NCI-H345 treated with DMSO at 0.1 percent for 48 hours (cell line): ENCODE measurements at regions not wholly inside any gene's neighbourhood (a gene's known extent, or its start where the extent isn't known, plus 50 kb on each side); places are given as distances from the start of the nearest gene placed in this dataset.
"Not testable (repeated sequence)": the region's sequence is repeated elsewhere in the genome, so short reads cannot be mapped to it uniquely, and the experiment has no call there.

Source experiments
- DNase-seq: peaks from one replicate; lab custom pipeline; 2025; ENCODE audit not compliant: unreplicated experiment; lab: John Stamatoyannopoulos, UW

DNA sequence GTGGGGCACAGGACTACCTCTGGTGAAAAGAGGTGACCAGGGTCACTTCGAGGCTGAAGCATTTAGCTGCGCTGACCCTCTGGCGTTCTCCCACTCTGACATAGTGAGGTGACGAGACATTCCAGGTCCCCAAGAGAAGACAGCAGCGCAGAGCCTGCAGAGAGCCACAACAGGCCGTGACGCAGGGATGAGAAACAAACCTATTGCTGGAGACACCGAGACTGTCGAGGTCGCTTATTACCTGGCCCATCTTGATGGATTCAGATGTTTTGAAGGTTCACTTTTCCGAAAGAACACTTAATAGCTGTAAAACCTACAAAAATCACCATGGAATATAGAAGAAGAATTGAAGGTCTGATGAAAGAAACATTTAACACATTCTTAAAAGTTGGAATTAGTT is 466.3 kb downstream of the NR2F2 start:
- DNase-seq, result no peak

DNA sequence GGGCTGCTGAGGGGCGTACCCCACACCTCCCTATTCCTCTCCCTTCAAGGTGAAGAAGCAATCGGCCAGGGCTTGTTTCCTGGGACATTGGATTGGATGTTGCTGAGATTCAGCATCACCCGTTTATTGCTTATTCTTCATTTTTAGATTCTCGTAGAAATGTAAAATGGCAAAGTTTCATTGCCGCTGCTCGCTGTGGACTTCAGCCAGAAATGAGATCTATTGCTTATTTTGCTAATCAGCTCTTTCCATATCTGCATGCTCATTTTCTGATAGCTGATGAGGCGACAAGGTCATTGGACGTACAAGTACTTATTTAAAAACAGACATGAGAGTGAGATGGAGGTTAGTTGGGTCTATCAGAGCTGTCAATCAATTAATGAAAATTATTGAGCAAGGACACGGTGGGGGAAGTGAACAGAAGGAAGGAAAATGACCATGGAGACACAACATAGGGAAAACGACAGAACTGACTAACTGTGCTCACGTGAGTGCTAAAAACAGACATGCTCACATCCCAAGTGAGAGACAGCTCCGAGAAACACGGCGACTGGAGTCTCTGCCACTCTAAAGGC is 471.2 kb downstream of the NR2F2 start:
- DNase-seq, result no peak

DNA sequence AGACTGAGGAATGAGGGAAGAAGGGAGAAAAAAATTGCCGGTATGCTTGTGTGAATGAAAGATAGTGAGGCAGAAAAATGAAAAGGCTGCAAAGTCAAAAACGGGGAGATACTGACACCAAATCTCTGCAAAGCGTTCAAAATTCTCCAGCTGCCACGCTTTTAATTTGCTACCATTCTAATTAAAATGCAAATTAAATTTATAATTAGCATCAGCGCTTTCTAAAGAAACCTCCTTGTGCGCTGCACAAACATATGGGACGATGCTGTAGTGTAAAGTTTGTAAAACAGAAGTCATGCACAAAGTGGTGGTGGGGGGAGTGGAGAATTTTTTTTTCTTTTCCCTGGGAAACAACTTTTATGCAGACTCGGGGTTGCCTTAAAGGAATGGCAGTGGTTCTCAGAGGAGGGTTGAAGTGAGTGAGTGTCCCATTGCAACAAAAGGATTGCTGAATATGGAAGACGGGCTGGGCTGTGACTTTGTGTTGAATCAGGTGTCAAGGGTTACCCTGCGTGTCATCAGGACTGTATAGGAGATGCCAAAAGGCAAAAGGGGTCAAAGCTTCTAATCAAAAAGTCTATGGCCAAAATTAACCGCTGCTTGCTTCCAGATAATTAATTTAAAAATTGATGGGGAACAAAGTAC is 472.2 kb downstream of the NR2F2 start:
- DNase-seq, result no peak

DNA sequence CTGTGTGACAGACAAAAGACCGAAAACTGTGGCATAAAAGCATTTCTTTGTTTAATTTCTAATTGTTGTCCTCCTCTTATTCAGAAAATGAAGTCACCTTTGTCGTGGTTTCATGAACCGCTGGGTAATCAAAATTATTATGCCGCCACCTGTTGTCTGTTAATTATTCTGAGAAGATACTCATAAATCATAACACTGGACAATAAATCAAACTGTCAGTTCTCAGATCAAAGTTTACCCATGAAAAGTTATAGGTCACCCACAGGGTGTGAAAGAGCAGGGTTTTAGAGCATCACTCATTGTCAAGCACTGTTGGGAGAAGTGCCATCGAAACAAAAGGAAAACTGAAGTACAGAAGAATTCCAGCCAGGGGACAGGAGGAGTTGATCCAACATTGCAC is 474.3 kb downstream of the NR2F2 start:
- no peak for DNase-seq

DNA sequence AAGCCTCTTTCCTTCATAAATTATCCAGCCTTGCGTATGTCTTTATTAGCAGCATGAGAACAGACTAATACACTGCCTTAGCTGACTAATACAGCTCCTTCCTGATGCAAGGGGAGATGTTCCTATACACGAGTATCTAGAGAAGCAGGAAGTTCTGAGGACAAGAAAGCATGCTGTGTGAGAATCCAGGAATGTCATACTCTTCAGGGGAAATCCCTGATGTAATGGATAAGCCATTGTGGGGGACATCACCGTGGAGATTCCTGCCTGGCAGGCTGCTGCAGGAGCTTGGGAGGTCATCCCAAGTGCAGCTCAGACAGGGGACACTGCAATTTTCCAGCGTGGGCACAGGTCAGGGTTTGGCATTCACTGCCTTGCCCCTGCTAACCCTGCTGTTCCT is 476.9 kb downstream of the NR2F2 start:
- no peak for DNase-seq

DNA sequence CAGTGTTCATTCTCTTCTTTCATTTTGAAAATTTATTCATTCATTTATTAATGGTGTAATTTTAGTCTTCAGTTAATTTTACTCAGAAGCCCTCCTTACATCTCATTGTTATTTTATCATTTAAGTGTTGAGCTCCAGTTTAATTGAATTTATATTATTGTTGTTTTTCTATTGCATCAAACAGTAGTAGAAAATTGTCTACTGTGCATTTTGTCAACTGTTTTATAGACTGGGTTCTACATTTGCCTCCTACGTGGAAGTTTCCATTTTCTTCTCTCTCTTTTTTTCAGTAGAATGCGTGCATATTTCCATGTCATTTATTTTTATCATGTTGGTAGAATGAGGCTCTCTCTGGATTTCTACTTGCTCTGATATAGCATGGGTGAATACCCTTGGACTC is 487.4 kb downstream of the NR2F2 start:
- no peak for DNase-seq

DNA sequence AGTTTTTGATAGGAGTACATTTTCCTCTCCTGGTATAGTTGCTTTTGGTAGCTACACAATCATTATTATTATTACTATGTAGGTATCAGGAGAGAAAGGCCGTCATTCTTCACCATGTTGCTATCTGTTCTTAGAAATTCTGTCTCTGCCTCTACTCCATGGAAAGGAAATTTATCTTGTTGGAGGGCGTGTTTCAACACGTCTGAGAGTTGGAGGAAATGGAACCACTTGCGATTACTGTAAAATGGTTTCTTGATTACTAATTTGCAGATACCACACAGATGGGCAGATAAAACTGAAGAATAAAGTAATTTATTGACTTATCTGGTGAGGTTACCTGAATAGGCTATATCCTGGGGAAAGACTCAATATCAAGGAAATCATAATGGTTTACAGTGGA is 488.4 kb downstream of the NR2F2 start:
- no peak for DNase-seq

DNA sequence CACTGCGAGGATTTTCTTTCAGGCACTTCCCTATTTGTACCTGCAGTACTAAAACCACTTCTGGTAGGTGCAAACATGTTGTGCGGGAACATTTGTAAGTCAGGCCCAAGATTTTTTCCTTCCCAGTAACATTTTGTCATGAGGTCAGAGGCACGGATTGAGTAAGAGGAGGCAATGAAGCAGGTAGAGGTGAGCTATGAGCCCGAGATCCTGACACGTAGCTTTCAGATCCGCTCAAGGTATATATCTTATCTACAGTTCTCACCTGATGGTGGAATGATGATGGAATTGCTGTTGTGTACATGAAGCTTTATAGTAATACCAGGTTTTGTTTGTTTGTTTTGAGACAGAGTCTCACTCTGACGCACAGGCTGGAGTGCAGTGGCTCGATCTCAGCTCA is 497.5 kb downstream of the NR2F2 start:
- DNase-seq, result no peak

DNA sequence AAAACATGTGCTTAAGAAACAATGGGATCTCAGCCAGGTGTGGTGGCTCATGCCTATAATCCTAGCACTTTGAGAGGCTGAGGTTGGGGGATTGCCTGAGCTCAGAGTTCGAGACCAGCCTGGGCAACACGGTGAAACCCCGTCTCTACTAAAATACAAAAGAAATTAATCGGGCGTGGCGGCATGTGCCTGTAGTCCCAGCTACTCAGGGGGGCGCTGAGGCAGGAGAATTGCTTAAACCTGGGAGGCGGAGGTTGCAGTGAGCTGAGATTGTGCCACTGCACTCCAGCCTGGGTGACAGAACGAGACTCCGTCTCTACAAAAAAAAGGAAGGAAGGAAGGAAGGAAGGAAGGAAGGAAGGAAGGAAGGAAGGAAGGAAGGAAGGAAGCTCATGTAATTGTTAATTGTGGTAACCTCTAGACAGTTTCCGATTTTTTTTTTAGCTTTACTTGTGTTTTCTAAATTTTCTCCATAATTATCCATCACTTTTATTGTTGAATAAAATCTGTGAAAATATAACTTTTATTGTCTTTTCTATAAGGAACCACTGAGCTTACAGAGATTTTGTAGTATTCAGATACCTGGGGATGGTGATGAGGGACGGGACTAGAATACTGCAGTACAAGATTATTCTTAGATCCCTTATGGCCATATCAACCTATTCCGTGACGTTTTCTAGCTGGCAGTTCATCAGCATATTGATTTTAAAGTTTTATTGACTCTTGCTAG is 506.9 kb downstream of the NR2F2 start:
- no peak for DNase-seq

DNA sequence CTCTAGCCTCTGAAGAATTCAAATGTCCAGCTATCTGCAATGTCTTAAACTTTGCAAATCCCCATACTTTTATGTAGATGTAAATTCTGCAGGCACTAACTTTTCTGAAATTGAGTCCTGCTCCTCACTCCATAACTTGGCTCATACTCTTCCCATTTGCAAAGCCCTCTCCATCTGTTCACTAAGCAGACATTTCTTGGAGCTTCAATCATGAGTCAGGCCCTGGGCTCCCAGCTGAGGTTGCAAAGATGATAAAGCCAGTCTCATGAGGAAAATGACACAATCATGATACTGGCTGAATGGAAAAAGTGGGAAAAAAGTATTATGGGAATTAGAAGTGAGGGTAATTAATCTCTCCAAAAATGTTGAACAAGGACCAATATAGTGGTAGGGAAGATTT is 507.6 kb downstream of the NR2F2 start:
- no peak for DNase-seq

DNA sequence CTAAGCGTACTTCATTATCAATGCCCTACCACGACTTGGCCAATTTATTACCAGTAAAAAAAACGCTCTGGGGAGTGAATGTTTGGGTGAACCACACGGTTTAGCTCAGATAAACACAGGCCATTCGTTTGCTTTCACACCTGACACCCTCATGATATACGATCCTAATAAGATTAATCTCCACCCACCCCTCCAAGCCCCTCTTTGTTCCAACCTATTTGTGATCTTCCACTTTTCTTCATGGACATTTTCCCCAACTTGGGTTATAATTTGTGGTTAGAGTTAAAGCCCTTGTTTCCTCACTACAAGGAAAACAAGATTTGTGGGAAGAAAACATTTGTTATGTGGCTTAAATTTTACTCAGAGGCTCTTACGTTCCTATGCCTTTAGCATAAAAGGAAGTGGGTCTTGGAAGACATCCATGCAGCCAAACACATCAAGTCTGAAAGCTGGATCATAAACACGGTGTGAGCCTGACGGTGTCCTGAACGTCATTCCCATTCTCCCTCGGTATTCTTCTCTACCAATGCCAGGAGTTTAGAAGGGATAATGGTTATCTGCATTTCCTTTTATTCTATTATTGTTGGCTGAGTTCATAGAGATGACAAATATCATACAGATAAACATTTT is 518.9 kb downstream of the NR2F2 start:
- no peak for DNase-seq

DNA sequence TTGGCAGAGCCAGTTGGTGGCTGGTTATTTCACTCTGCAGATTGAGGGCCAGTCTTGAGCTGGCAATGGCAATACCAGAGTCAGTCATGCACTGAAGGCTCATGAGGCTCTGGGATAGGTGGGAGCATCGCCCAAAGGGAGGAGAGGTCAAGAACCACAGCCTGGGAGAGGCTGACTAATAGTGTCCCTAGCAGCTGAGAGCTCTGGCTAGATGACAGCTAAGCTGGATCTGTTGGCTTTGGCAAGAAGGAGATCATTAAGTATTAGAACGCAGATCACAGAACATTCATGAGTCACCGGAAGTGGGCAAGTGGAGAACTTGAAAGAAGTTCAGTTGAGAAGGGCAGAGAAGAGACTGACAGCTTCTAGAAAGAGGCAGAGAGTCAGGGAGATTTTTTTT is 521.1 kb downstream of the NR2F2 start:
- no peak for DNase-seq

DNA sequence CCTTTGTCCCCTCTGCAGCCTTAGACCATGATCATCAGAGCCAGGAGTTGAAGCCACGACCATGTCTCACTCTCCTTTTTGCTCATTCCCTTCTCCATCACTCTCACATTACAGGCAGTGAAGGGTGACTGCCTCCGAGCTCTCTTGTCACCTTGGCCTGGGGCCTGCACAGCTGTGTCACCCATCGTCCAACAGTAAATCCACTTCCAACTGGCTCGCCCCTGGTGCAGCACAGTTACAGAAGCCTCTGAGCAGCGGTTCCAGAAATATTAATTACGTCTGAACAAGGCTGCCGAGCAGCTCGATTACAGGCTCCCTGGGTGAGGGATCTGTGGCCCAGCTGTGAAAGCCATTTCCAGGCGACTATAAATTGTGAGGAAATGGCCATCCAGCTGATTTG is 528.2 kb downstream of the NR2F2 start:
- no peak for DNase-seq

DNA sequence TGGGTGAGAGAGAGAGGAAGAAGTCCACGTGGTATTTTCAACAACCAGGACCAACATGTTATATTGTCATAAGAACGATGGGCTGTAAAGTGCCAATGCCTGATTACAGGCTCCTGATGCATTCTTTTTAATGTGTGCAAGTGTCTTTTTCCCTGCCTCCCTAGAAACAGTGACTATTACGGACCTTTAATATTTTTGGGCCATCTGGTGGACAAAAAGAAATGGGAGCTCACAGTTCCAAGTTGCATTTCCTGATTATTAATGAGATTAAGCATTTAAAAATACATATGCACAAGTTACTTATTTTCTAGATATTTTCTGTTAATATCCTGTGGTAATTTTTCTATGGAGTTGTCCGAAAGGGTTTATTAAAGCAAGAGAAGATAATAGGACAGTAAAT is 530.2 kb downstream of the NR2F2 start:
- DNase-seq, result no peak

DNA sequence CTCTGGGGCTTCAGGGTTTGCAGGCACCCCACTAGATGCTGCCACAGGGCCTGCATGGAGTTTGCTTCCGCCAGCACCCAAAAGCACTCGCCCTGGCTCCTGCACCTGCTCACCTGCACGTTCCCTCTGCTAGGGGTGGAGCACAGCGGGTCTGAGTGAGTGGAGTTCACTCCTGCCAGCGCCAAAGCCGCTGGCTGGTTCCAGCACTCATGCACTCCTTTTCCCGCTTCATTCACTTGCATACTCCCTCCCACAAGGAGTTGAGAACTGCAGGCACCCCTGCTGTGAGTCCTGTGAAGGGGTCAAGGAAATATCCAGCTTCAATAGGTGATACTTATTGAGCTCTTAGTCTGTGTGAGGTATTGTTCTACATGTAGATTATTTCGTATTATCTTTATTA is 537.5 kb downstream of the NR2F2 start:
- no peak for DNase-seq

DNA sequence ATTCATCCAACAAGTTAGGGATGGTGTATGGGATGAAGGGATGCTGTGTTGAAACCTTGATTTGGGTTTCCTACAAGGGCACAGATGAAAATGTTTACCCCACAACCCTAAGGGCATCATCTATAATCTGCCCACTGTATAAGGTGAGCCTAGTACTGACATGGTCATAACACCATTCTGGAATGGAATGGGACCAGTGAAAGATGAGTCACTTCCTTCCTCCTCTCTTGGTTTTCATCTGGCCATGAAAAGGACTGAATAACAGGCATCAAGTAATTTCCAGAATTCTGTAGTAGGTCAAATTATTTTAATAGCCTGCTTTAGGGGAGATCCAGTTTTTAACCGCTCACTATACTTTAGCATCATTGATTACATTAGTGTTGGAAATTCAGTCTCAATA is 538.6 kb downstream of the NR2F2 start:
- DNase-seq, result no peak

DNA sequence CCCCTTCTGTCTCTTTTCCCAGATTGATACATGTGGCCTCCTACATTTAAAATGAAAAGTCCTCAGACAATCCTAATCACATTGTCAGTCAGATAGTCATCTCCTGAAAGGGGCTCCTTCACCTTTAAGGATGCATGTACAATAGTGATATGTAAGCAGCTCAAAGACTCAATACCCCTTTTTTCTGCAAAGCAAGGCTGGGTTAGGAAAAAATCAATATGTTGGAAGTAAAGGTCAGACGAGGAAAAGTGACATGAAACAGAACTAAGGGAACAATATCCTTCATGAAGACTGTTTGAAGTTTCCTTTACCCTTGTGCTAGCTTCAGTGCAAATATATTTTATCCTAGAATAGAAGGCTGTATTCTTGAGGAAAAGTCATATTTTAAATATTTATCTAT is 539.3 kb downstream of the NR2F2 start:
- no peak for DNase-seq

DNA sequence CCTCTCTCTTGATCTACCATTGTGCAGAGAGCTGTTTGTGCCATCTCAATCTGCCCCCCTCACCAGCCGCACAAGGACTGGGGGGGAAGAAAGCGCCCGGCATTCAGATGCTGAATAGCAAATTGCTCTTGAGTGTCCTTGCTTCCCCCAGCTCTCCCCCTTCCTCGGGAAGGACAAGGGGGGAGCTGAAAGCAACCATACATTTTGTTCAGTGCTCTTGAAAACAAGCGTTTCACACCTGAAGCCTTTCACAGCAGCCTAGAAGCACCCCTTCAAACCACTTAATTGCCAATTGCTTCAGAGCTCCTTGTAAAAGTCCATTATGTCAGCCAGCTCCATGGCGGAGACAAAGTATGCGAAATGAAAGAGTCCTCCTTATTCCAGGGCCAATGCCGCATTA is 540.1 kb downstream of the NR2F2 start:
- no peak for DNase-seq

DNA sequence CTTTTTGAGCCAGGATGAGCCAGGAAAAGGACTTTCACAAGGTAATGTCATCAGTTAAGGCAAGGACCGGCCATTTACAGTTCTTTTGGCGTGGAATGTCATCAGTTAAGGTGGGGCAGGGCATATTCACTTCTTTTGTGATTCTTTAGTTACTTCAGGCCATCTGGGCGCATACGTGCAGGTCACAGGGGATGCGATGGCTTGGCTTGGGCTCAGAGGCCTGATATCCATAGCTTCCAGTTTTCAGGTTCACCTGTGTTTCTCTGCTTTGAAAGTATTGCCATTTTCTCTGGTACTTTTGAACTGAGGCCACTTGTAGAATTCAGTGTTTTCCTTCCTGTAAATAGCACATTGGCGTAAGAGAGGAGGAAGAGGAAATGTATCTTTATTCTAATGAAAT is 546.9 kb downstream of the NR2F2 start:
- not testable (repeated sequence) for DNase-seq

DNA sequence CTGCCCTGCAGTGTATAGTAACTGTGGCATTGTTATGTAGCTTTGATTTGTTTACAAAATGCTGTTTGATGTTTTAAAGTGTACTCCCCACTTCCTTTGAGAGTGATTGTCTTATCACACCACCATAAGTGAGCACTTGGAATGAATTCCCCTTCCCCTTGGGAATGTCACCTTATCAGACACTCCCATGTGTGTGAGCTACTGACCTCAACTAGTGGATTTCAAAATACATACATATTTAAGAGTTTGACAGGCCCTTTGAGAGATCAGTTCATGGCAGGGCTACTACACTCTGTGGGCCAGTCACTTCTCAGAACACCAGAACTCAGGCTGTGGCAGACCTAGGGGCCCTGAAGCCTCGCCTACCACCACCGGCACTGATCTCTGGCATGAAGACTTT is 547.6 kb downstream of the NR2F2 start:
- DNase-seq, result no peak

DNA sequence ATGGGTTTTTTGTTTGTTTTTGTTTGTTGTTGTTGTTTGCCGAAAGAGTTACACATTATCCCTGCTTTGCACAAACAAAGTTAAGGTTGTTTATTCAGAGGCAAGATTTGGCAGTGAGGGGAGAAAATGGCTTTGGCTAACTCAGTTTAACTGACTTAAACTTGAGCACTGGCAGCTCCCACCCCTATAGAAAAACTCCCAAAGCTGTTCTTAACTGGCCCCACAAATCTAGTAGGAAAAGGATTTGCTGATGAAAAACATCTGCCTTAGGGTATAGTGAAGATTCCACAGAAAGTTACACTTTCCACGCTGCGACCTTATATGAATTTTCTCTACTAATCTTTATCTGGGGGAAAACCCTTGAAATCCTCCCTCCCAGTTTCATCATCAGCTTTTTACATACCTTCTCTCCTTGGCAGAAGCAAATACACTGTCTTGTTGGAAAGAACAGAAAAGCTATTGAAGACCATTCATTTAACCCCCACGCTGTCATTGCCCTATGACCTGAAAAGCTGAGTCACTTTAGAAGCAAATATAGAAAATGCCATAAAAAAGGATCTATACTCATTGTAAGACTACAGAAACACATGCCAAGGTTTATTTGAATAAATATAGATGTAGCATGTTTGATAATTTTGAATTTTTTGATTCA is 551.7 kb downstream of the NR2F2 start:
- DNase-seq, result no peak

DNA sequence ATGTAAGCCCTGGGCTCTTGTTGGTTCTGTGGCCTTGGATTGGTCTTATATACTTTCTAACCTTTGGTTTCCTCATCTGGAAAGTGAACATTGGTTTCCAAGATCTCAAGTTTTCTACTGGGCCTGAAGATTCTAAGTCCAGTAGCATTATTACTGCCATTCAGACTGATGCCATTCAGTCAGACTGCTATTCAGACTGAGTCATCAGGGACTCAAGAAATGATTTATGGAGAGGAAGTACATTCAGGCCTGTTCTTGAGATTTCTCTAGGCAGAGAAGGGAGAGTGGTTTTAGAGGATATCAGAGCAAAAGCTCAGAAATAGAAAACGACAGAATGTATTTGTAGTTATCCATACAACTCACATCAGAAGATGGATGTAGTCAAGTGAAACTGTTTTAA is 557.2 kb downstream of the NR2F2 start:
- no peak for DNase-seq
